OCI-LY1 (cell line): ENCODE measurements at regions not wholly inside any gene's neighbourhood (a gene's known extent, or its start where the extent isn't known, plus 50 kb on each side); places are given as distances from the start of the nearest gene placed in this dataset.

ENCODE experiments used
- EZH2 ChIP-seq: fragments of 200-600 bp; sonication (generic), shearing (Covaris generic); IDR thresholded peaks from 2 replicates; pipeline ENCODE4 v1.8.0; 2017; ENCODE audit warnings: borderline replicate concordance, mixed run types, mild to moderate bottlenecking, antibody characterized with exemption, low read length, moderate library complexity, mixed read lengths
- TF ChIP-seq, protein P1 (sequence below): fragments of 200-600 bp; sonication (generic), shearing (Covaris generic); IDR thresholded peaks from 2 replicates; pipeline ENCODE4 v1.5.1; 2017; ENCODE audit warnings: mild to moderate bottlenecking, antibody characterized with exemption, low read length, moderate library complexity, mixed read lengths

DNA sequence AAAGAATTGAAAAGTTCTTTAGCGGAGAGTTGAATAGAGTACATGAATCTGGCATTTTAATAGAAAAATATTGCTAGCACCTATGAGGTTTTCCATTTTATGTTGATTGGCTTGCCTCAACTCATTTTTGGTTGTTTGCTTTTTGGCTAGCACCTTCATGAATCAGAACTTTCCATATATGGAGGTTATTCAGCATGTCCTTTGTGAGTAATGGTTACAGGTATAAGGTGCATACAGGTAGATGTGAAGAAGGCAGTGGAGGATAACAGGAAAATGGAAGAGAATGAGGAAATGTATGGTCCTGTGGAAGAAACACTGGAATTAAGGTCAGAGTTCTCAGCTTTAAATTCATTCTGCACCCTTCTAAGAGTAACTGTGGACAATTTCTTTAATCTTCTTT is 98.1 kb upstream of the GBE1 start:
- TF ChIP-seq EZH2: no peak
- TF ChIP-seq, protein P1, sequence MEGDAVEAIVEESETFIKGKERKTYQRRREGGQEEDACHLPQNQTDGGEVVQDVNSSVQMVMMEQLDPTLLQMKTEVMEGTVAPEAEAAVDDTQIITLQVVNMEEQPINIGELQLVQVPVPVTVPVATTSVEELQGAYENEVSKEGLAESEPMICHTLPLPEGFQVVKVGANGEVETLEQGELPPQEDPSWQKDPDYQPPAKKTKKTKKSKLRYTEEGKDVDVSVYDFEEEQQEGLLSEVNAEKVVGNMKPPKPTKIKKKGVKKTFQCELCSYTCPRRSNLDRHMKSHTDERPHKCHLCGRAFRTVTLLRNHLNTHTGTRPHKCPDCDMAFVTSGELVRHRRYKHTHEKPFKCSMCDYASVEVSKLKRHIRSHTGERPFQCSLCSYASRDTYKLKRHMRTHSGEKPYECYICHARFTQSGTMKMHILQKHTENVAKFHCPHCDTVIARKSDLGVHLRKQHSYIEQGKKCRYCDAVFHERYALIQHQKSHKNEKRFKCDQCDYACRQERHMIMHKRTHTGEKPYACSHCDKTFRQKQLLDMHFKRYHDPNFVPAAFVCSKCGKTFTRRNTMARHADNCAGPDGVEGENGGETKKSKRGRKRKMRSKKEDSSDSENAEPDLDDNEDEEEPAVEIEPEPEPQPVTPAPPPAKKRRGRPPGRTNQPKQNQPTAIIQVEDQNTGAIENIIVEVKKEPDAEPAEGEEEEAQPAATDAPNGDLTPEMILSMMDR: no peak
